Embryonic facial prominence (tissue), 1 donor: ENCODE measurements at regions not wholly inside any gene's neighbourhood (a gene's known extent, or its start where the extent isn't known, plus 50 kb on each side); places are given as distances from the start of the nearest gene placed in this dataset.

Experiments used
- DNase-seq: peaks from one replicate; pipeline ENCODE4 v3.0.0-alpha.2; 2016; ENCODE audit errors: extremely low spot score

DNA sequence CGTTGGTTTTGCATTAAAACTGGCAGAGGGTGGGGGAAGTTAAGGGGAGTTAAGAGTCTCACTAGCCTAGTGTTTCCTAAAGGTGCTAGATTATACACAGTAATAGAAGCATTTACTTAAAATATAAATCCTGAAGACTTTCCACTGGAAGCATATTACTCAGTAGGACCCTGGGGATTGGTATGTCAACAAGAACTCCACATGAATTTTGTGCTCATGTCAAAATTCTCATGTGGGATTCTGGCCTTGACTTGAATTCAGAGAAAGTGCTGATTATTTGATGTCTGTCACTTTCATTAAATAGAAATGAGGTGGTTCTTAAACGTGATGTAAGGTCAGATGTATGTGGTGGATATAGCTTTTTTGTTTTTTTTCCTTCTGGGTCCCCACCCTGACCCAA is 997.2 kb downstream of the TUSC7 start:
- no peak for DNase-seq

DNA sequence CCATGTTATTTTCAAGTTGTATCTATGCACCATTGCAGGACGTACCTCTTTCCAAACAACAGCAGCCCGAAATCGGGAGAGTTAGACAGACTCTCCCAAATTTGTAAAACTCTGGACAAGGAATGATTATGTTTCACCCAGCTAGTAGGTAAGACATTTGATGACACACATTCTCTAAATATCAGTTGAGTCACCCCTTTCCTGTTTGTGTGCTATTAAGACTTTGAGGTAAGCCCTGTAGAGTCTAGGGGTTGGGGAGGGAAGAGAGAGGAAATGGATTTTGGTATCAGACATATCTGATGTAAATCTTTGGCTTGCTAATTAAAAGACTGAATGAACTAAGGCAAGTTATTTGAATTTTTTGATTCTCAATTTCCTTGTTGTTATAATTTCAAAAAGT is 999.0 kb downstream of the TUSC7 start:
- no peak for DNase-seq

DNA sequence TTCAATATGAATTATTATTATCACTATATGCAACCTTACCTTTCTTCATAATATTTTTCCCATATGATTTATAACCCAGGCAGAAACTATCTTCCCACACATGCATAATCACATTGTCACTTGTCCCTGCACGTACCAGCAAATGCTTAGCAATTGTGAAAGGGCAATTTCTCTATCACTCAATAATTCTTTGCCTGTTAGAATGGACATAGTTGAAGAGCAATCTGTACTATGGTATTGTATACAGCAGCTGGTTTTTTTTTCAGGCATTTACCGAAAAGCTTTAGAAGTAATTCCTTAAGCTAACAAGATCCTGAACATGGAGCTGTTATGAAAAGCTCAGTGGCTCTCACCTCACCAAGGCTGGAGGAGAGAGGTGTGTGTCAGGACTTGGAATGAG is 999.5 kb downstream of the TUSC7 start:
- no peak for DNase-seq

DNA sequence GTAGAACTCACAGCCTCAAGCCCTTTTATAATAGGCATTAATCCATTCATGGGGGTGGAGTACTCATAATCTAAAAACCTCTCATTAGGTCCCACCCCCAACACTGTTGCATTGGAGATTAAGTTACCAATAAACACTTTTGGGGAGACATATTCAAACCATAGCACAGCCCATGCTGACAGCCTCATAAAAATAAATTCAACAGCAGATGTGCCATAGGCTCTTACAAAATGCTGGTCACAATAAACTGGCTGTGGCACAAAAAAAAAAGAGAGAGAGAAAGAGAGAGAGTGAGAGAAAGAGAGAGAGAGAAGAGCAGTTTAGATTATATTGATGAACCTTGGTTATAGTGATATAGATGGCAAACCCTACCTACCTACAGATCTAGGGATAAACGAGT is 1000.9 kb downstream of the TUSC7 start:
- no peak for DNase-seq

DNA sequence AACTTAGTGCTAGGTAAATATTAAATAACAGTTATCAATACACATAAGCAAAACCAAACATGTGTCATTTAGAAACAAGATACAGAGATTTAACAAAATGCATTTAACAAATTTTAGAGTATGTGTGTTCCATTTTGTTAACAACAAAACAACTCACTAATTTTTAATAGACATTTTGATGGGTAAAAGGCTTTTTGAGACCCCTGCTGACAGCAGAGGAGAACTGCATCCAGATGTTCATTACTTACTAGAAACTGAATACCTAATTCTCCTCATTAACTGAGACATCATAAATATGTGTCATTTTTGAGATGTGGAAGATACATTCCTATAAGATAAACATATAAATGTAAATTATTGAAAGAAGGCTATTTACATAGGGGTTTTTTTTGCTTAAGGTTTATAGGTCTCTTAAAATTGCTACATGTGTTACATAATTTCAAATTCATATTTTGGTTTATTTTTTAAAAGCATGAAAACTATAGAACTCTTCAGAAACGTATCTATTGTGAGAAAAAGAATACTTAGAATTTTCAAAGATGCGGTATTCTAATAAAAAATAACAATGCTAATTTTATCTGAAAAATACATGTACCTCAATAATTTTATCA is 1009.8 kb downstream of the TUSC7 start:
- DNase-seq: no peak

DNA sequence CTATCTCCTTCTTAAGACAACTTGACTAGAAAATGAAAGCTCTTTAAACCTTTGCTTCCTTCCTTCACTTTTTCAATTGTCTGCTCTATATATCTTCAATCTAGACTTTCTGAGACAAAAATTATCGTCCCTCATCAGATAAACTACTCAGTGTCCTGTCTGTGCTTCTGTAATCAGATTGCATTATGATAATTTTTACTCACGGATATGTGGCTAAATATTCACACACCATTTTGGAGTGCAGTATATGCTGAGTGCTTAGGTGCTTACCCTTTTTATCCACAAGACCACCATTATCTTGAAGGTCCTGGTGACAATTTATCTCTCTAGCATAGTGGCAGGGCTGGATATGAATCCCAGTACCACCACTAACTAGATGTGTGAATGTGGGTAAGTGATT is 1012.3 kb downstream of the TUSC7 start:
- DNase-seq: no peak

DNA sequence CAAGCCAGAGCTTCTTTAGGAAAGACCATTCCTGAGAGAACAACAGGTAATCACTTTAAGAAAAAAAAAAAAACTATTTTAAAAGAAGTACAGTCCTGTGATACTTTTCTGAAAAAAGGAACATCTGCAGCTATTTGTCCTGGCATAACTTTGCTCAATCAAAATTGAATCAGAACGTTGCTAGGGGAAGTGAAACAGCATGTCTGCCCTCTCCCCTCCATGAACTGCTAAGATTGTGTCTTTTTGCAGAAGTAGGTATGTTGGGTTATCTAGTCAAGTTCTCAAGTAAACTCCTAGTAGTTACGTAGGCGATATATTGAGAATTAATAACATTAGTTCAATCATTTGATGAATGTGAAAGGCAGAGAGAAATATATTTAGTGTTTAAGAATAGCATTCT is 1013.3 kb downstream of the TUSC7 start:
- no peak for DNase-seq

DNA sequence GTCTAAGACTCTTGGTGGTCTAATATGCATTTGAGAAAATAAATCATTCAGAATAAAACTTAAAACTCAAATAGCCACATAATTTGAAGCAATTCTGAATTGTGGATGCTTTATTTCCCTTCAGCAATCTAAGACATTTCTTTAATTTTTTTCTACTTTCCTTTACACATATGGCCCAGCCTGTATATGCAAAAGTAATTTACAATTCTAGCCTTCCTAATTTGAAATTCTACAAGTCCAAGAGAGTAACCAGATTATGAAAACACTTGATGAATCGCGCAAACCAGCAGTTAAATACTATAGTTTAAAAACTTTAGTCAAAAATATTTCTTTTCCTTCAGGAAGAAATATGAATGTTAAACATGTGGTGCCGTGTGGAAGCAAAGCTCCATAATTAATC is 1014.2 kb downstream of the TUSC7 start:
- no peak for DNase-seq

DNA sequence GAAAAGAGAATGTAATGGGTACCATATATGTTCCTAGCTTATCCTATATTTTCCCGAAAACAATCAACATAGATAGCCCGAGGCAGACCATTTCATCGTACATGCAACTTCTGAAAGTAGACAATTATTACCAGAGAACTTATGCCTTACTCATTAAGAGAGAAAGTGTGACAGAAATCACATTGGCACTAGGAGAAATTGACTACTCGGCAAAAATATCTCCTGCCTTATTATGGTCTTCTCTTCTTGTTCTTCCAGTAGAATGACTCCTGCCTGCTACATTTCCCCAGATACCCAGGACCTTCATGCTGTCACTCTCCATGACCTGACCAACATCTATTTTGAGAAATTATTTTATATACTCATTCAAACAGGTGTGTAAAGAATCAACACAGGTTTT is 1015.7 kb downstream of the TUSC7 start:
- no peak for DNase-seq

DNA sequence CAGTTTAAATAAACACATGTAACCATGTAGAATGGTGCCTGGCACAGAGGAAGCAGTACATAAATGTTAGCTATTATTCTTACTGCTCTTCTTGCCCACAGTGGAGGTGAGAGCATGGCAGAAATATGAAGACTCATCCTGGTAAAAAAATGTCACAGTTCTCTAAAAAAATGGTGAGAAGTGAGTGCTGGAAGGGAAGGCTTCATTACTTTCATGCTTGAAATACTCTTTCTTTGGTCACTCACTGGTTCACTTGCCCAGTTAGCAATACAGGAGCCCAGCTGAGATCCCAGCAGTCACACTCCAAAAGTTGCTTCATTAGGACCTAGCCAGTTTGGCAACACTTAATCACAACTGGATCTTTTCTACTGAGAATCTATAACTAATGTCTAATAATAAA is 1017.2 kb downstream of the TUSC7 start:
- no peak for DNase-seq

DNA sequence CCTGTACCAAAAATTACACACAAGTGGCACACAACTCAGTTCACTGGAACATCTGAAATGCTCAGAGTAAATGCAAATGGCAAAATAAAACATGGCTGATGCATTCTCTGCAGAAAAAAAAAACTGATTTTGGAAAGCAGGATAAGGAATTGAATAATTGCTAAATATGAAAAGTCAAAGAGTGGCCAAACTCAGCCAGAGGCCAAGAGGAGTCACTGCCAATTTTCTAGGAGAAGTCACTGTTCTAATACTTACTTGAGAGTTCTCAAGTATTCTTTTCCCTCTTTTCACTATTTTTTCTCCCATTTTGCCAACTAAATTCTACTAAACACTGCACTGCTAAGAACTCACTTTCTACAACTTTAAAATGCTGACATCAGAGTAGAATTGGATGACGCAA is 1018.6 kb downstream of the TUSC7 start:
- no peak for DNase-seq

DNA sequence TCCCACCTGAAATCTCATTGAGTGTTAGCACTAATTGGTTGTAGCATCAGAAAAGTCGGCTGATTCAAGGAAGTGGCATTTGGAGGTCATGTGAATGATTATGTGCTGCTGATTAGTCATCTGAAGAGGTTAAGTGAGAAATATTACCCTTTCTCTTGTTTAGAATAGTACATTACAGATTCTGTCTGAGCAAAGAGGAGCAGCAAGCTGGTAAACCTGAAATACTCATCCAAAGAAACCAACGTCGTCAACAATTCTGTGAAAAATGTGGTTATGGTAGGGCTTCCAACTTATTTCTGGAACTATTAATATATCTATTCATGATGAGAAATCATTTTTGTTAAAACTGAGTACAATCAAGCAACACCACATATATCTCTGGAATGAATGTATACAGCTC is 1024.9 kb downstream of the TUSC7 start:
- no peak for DNase-seq

DNA sequence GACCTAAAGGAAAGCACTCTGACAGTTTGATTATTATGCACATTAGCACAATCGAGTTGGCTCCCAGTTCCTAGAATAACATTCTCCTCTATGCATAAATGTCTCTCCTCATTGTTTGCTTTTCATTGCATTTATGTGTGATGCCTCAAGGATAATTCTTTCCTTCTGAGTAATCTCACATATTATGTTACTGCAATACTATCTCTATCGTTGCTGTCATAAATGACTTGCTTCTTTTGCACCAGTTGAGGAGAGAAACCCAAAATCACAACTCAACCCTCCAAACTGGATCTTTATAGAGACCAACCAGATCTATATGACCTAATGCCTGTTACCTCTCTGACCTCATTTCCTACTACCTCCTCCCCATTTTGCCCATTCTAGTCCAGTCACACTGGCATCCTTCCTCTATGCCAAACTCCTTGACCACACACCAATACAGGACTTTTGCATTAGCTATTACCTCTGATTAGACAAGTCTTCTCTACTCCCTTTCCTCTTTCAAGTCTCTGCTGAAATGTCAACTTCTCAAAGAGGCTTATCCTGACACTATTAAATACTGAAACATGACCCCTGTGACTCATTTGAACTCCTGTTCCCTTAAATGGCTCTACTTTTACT is 1026.0 kb downstream of the TUSC7 start:
- DNase-seq: no peak

DNA sequence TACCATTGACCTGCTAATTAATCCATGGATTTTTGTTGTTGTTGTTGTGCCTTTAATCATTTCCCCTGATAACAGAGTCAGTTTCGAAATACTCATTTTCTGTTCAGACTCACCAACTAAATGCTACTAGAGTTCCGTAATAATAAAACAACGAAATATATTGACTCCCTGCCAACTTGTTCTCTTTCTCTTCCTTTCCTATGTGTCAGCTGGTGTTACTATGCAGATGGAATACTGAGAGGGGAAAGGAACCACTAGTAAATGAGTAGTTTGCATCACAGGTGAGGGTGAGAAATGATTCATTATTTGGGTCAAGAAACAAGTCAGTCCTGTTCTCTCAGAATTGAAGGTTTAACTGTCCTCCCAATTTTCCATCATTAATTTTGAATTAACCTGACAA is 1027.3 kb downstream of the TUSC7 start:
- no peak for DNase-seq

DNA sequence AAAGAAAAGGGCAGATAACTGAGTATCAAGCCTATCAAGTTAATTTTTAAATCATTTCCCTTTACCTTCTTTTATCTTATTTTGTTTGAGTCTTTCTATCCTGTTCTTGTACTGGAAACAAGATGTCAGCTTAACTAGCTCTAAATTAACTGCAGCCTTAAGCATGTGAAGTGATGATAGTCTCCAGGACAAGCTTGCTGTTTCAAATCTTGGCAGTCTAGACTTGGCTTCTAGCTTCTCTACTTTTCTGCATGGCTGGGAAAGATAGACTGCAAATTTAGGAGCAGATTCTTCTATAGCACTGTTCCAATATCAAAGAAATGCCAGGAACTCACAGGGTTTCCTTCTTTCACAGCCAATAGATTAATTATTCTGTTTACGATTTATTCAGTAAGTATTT is 1034.4 kb downstream of the TUSC7 start:
- no peak for DNase-seq

DNA sequence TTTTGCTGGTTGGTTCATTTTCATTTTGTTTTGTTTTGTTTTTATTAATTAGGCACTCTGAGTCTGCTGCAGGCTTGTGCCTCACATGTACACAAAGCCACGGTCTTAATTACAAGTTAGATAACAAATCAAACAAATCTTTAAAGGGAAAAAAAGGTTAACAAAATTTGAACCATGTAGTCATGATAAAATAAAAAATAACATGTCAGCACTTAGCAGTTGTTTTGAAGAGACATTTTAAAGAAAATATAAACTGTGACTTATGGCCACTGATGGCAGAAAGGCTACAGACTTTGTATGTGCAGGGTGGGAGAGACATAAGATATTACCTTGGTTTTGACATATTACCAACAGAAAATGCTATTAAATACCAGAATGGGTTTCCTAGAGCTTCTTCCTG is 1035.4 kb downstream of the TUSC7 start:
- no peak for DNase-seq

DNA sequence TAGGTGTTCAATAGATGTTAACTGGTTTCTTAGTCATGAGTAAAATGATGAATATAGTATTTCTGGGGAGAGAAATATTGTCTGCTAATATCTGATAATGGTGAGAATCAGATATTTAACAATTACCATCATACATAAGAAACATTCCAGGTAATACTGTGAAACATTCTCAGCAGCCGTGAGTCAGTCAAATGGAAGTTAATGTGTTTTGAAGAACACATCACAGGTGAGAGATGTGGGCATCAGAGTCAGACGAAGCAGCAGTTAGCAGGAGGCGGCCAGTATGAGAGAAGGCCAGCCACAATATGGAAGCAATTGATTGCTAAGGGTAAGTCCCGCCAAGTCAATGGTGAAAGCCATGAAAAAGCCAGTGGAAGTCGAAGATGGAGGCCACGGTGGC is 1035.9 kb downstream of the TUSC7 start:
- no peak for DNase-seq

DNA sequence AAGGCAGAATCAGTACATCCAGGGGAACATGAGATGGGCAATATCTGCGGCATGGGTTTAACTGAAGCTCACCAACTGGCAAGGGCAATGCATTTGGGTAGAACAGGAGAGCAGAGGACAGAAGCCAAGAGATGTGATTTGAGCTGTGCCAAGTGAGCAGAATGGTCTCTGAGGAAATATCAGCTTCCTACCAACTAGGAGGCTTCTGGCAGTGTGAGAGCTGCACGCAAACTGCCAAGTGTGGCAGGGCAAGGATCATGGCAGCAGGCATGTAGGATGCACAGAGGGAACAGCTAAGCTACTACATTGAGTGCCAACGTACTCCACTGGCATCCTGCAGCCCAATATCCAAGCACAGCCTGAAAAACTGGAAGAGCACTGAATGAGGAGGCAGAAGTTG is 1036.5 kb downstream of the TUSC7 start:
- no peak for DNase-seq

DNA sequence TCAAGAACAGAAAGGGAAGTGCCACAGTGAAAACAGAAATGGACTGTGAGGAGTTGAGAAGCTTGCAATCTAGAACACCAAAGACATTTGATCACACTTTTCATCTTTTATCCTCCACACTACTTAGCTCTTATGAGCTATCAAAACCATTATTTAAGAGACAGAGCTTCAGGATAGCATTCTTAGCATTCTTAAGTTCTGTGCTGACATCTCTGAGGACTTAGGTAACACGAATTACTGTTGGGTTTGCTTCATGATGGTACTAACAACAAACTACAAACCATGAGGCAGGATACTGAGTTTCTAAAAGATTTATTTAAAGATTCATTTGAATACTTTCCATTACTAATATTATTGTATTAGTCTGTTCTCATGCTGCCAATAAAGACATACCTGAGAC is 1038.6 kb downstream of the TUSC7 start:
- DNase-seq: no peak

DNA sequence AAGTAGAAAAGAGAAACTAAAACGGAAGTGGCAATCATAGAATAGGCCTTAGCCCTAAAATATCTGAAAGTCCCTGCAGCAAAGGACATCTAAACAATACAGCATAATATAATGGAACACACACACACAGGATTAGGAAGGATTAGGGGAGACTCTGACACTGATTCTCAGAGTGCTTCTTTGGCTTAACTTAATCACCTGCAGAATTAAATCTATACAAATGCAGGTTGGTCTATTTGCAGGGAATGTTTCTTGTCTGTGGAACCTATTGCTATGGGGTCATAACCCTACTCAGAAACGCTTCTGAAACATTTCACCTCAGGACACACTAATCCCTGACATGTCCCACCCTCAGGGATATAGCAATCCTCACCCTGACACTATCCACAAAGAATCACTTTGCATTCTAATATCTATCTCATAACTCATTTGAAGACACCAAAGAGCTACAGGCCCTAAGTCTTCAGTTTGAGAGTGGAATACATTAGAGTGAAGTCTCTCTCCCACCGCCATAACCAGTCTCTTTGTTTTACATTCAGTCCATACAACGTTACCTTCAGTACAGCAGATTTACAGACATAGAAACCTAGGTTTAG is 1041.2 kb downstream of the TUSC7 start:
- DNase-seq: no peak

DNA sequence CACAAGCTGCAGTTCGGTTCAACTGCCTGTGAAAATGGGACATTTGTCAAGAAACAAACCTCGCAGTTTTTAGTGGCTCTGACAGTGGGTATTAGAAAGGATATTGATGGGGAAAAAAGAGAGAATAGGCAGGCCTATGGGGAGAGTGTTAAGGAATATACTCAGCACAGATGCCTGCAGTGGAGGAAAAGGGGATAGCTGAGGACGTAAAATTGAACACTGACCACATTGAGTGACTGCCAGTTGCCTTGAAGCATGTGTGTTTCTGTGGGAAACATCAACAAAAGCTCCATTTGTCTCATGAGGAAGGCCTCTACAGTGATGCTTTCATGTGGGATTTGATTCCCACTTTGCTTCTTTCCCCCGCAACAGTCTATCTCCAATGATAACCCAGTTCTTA is 1042.1 kb downstream of the TUSC7 start:
- no peak for DNase-seq

DNA sequence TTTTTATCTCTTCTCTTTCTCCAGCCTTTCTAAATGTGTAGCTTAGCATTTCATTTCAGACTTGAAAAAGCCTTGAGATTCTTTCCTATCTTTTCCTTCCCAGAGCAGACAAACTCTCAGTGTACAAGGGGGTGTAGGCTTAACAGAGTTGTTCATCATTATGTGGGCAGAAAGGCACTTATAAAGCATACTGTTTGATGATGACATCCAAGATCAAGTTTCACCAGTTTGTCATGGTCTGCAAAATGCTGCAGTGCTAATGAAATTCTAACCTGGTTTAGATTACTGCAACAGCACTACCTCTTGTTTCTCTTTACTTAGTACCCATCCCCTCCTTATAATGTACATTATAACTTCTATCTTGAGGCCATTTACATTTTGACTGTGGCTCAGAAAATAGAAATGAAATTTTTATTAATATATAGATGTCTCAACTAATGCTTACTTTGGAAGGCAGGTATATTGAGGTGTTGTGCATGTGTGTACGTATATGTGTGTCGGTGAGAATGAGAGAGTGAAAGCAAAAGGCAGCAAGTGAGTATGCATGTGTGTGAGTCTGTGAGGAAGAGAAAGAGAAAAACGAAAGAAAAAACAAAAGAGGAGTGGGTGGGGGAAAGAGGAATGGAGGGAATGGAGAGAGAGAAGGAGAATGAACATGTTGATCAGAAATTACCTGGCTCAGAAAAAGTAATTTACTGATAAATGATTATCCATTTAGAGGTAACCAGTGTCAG is 1043.6 kb downstream of the TUSC7 start:
- no peak for DNase-seq

DNA sequence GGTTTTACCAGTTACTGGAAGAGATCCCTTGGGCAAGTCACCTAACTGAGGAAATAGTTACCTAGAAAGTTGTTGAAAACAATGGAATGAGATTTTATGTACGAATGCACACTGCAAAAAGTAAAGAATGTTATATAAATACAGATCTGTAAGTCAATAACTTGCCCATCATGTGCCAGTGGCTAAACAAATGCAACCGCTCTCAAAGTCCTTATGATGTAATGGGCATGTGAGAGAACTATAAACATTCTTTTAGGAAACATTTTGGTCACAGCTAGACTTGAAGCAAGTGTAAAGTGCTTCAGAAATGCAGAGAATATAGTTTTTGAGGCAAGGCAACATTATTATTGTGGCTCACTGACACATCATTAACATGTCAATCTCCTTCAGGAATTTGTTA is 1044.5 kb downstream of the TUSC7 start:
- DNase-seq: no peak
